ENCODE measurements at regions not wholly inside any gene's neighbourhood (a gene's known extent, or its start where the extent isn't known, plus 50 kb on each side); places are given as distances from the start of the nearest gene placed in this dataset.
A peak's percentile ranks its signal among the peaks of the same experiment; 100 is the strongest.

- Histone ChIP-seq H2BK15ac (ENCODE audit: low read length) (no peak overlapping the region), H3K9ac (replicated peaks in 1 of 4; ENCODE audit: extremely low read depth in 1 of 4, low read depth in 3 of 4, low read length in 3 of 4) (no peak overlapping the region)
- CTCF ChIA-PET (ENCODE audit: partially characterized antibody): interaction anchor here (1.2 kb wide), 2 partner anchors 25 to 169 kb away, joined by 3 read pairs; no protein-coding TSS in a partner anchor
- TF ChIP-seq RXRA (IDR thresholded peaks at IDR 0.05; ENCODE audit: insufficient read depth, low read depth, low read length): no peak
- no peak for TF ChIP-seq SIN3A (conservative IDR thresholded peaks at IDR 0.05 in 1 of 2, IDR thresholded peaks at IDR 0.05 in 1 of 2; ENCODE audit: low read depth in 1 of 2, low read length in 2 of 2)
- TF ChIP-seq HDAC6 (IDR thresholded peaks at IDR 0.05; ENCODE audit: low read depth, low read length): no peak
Measured at GRCh38 chr5:24788829-24789514, 144.2 kb upstream of the CDH10 start.

More at GRCh38 chr5:24788829-24789514, 144.2 kb upstream of the CDH10 start:
- no peak overlapping the region for H3K23ac ChIP-seq (ENCODE audit: insufficient read length)
- H4K20me1 ChIP-seq (replicated peaks in 1 of 2; ENCODE audit: control insufficient read depth in 1 of 2, insufficient read depth in 2 of 2, low read length in 2 of 2): no peaks in the 10 kb centered on the region
- H2BK120ac ChIP-seq (replicated peaks; ENCODE audit: low read depth, low read length): no peak overlapping the region
- H3K4me1 ChIP-seq (replicated peaks in 1 of 4; ENCODE audit: control insufficient read depth in 3 of 4, insufficient read depth in 4 of 4, low read length in 3 of 4): no peaks in the 10 kb centered on the region
- H3K56ac ChIP-seq (replicated peaks; ENCODE audit: insufficient read length, low read depth, low read length): no peak overlapping the region
- no peaks in the 10 kb centered on the region for H3K27me3 ChIP-seq (replicated peaks in 1 of 4; ENCODE audit: control insufficient read depth in 3 of 4, extremely low read depth in 1 of 4, insufficient read depth in 3 of 4, low read length in 3 of 4)
- no peak overlapping the region for H3K4me2 ChIP-seq (ENCODE audit: insufficient read depth in 1 of 2, low read depth in 2 of 2, low read length in 2 of 2)
- H3K23me2 ChIP-seq (ENCODE audit: low read depth, low read length): no peaks in the 10 kb centered on the region
- no peak overlapping the region for H3K4ac ChIP-seq (replicated peaks; ENCODE audit: insufficient read length, low read depth, low read length)
- no peak overlapping the region for H2BK5ac ChIP-seq (ENCODE audit: low read depth, low read length)
- no peak overlapping the region for H3K18ac ChIP-seq (ENCODE audit: extremely low read depth, low read length)
- 93% methylated on average over 2 of the region's 2 CpGs; no CpG with 5 or more reads in 1 of the 2 experiments for WGBS, 2 experiments (ENCODE audit: extremely low coverage in 1 of 2, insufficient coverage in 1 of 2, insufficient read length in 1 of 2, insufficient replicate concordance in 2 of 2, low coverage in 1 of 2, low lambda C conversion rate in 2 of 2, missing lambda C conversion rate in 1 of 2)
- no peak overlapping the region for H3K14ac ChIP-seq (ENCODE audit: insufficient read length)
- H2BK12ac ChIP-seq (ENCODE audit: low read depth, low read length): no peak overlapping the region
- POLR2A ChIA-PET (ENCODE audit: partially characterized antibody): no interaction called here
- H3K27ac ChIP-seq (ENCODE audit: low read depth, low read length): no peak overlapping the region
- no peaks in the 10 kb centered on the region for H3K79me1 ChIP-seq (ENCODE audit: low read depth, low read length)
- no peak overlapping the region for H4K91ac ChIP-seq (replicated peaks; ENCODE audit: insufficient read length, low read length)
- DNase-seq (ENCODE audit: low read depth in 1 of 2, low spot score in 2 of 2) (no peak), FAIRE-seq (no peak)
- no peak overlapping the region for H4K8ac ChIP-seq (ENCODE audit: extremely low read depth, insufficient read depth, low read length)
- no peaks in the 10 kb centered on the region for H3K36me3 ChIP-seq (ENCODE audit: control insufficient read depth in 2 of 4, insufficient read depth in 4 of 4, low read length in 3 of 4)
- no peak overlapping the region for H2BK20ac ChIP-seq (ENCODE audit: low read length)
- no peaks in the 10 kb centered on the region for H3K79me2 ChIP-seq (ENCODE audit: control insufficient read depth in 1 of 2, insufficient read depth in 2 of 2, low read length in 2 of 2)
- H3K4me3 ChIP-seq (ENCODE audit: extremely low read depth in 1 of 4, insufficient read depth in 2 of 4, low read depth in 3 of 4, low read length in 4 of 4): no peak overlapping the region
- no peak overlapping the region for H2AK5ac ChIP-seq (ENCODE audit: low read depth, low read length)
- H3K9me3 ChIP-seq (ENCODE audit: insufficient read depth in 2 of 2, low read depth in 1 of 2, low read length in 1 of 2): no peaks in the 10 kb centered on the region
- no peak overlapping the region for H4K5ac ChIP-seq (ENCODE audit: insufficient read length, low read depth, low read length)
- H2AFZ ChIP-seq (ENCODE audit: low read length): 0 out of 2 replicates have a peak overlapping the region, but pooled peaks have one; percentile 10

All from H1 (cell line).